Neutrophil (primary cell): ENCODE measurements at regions not wholly inside any gene's neighbourhood (a gene's known extent, or its start where the extent isn't known, plus 50 kb on each side); places are given as distances from the start of the nearest gene placed in this dataset.

ENCODE experiments used
- H3K27ac ChIP-seq: fragments of 200-600 bp; sonication (generic); 2 replicates; pipeline ENCODE4 v1.5.1; 2016; ENCODE audit warnings: mild to moderate bottlenecking, moderate library complexity
- H3K27me3 ChIP-seq: fragments of 200-600 bp; sonication (generic); 2 replicates; pipeline ENCODE4 v1.6.0; 2016; ENCODE audit warnings: mild to moderate bottlenecking
- H3K36me3 ChIP-seq: fragments of 200-600 bp; sonication (generic); 2 replicates; pipeline ENCODE4 v1.5.1; 2017
- H3K4me1 ChIP-seq, 2 experiments: fragments of 200-600 bp in 1 of 2; sonication (generic) in 1 of 2; 1 replicate in 1 of 2; 2 replicates in 1 of 2; pipeline versions ENCODE4 v1.5.1 to v1.6.1; 2013 to 2016; ENCODE audit warnings: low read depth in 1 of 2, low read length in 1 of 2, mild to moderate bottlenecking in 1 of 2, moderate library complexity in 1 of 2; ENCODE audit not compliant: control insufficient read depth in 1 of 2, insufficient read depth in 1 of 2
- H3K4me3 ChIP-seq, 2 experiments: fragments of 200-600 bp in 1 of 2; sonication (generic) in 1 of 2; 1 replicate in 1 of 2; 2 replicates in 1 of 2; pipeline ENCODE4 v1.5.1; 2013 to 2016; ENCODE audit warnings: low read depth in 1 of 2, low read length in 1 of 2, mild to moderate bottlenecking in 1 of 2, moderate library complexity in 1 of 2
- H3K9me3 ChIP-seq: fragments of 200-600 bp; sonication (generic); 2 replicates; pipeline ENCODE4 v1.5.1; 2016
- CTCF ChIP-seq: fragments of 200-600 bp; sonication (generic); IDR thresholded peaks from 2 replicates; pipeline ENCODE4 v1.5.1; 2016; ENCODE audit warnings: antibody characterized with exemption

- Histone ChIP-seq H3K27me3 (no peaks in the 10 kb centered on the region), H3K36me3 (no peaks in the 10 kb centered on the region), H3K4me3 (no peak overlapping the region), H3K4me1 (no peaks in the 10 kb centered on the region), H3K27ac (no peak overlapping the region), H3K9me3 (no peaks in the 10 kb centered on the region)
- TF ChIP-seq CTCF: no peak
Measured at GRCh38 chr4:104589264-104589868, 94.7 kb upstream of the CXXC4 start.

- no peaks in the 10 kb centered on the region for H3K27me3 ChIP-seq
- no peaks in the 10 kb centered on the region for H3K4me1 ChIP-seq
- H3K27ac ChIP-seq: no peak overlapping the region
- no peak for TF ChIP-seq CTCF
- H3K4me3 ChIP-seq: no peak overlapping the region
- H3K9me3 ChIP-seq: no peaks in the 10 kb centered on the region
- H3K36me3 ChIP-seq: no peaks in the 10 kb centered on the region
Measured at GRCh38 chr4:104591510-104591911, 96.8 kb upstream of the CXXC4 start.

GRCh38 chr4:104592183-104592582, 97.5 kb upstream of the CXXC4 start:
- H3K27ac ChIP-seq: no peak overlapping the region
- no peaks in the 10 kb centered on the region for H3K4me1 ChIP-seq
- no peaks in the 10 kb centered on the region for H3K9me3 ChIP-seq
- H3K4me3 ChIP-seq: no peak overlapping the region
- TF ChIP-seq CTCF: no peak
- H3K36me3 ChIP-seq: no peaks in the 10 kb centered on the region
- no peaks in the 10 kb centered on the region for H3K27me3 ChIP-seq

GRCh38 chr4:104593019-104593418, 98.3 kb upstream of the CXXC4 start:
- Histone ChIP-seq H3K4me3 (no peak overlapping the region), H3K27ac (no peak overlapping the region), H3K9me3 (no peaks in the 10 kb centered on the region)

GRCh38 chr4:104596189-104596588, 101.5 kb upstream of the CXXC4 start:
- no peak overlapping the region for H3K4me3 ChIP-seq
- H3K27ac ChIP-seq: no peak overlapping the region
- H3K36me3 ChIP-seq: no peaks in the 10 kb centered on the region
- no peaks in the 10 kb centered on the region for H3K27me3 ChIP-seq
- TF ChIP-seq CTCF: no peak
- no peaks in the 10 kb centered on the region for H3K4me1 ChIP-seq
- H3K9me3 ChIP-seq: no peaks in the 10 kb centered on the region

More at GRCh38 chr4:104593019-104593418, 98.3 kb upstream of the CXXC4 start:
- no peaks in the 10 kb centered on the region for H3K36me3 ChIP-seq
- H3K4me1 ChIP-seq: no peaks in the 10 kb centered on the region
- H3K27me3 ChIP-seq: no peaks in the 10 kb centered on the region
- TF ChIP-seq CTCF: no peak

GRCh38 chr4:104615496-104615895, 120.8 kb upstream of the CXXC4 start:
- Histone ChIP-seq H3K36me3 (no peaks in the 10 kb centered on the region), H3K4me3 (no peak overlapping the region), H3K9me3 (no peaks in the 10 kb centered on the region), H3K27ac (no peak overlapping the region), H3K4me1 (no peaks in the 10 kb centered on the region), H3K27me3 (no peaks in the 10 kb centered on the region)
- TF ChIP-seq CTCF: no peak
